IPS DF 6.9 (cell line): ENCODE measurements at regions not wholly inside any gene's neighbourhood (a gene's known extent, or its start where the extent isn't known, plus 50 kb on each side); places are given as distances from the start of the nearest gene placed in this dataset.

Experiments
- DNase-seq: peaks from one replicate; pipeline ENCODE4 v3.0.0-alpha.2; 2013; ENCODE audit warnings: low read depth, low spot score
- H3K27ac ChIP-seq: one replicate; pipeline ENCODE4 v1.5.1; 2013; ENCODE audit warnings: low read length, control low read depth
- H3K27me3 ChIP-seq: 2 replicates; pipeline ENCODE4 v1.6.1; 2013; ENCODE audit warnings: mild to moderate bottlenecking, low read length; ENCODE audit not compliant: control insufficient read depth, insufficient read depth
- H3K36me3 ChIP-seq: 2 replicates; pipeline ENCODE4 v1.6.1; 2013; ENCODE audit warnings: low read length; ENCODE audit not compliant: control insufficient read depth, insufficient read depth
- H3K4me1 ChIP-seq: 2 replicates; pipeline ENCODE4 v1.6.1; 2013; ENCODE audit warnings: low read length; ENCODE audit not compliant: control insufficient read depth, insufficient read depth
- H3K4me3 ChIP-seq: 2 replicates; pipeline ENCODE4 v1.5.1; 2013; ENCODE audit warnings: mild to moderate bottlenecking, low read length
- H3K9me3 ChIP-seq: 2 replicates; pipeline ENCODE4 v1.6.1; 2013; ENCODE audit warnings: low read length, inconsistent platforms; ENCODE audit not compliant: control insufficient read depth, insufficient read depth
- whole genome bisulfite sequencing: extraction: QIAGEN DNeasy Blood & Tissue Kit; methylation state at CpG from one replicate; pipeline ENCODE4 v1.1.7; 2013; ENCODE audit warnings: mixed read lengths, missing lambda C conversion rate; ENCODE audit not compliant: insufficient read length, insufficient coverage; 5-methylcytosine and 5-hydroxymethylcytosine counted together

GRCh38 chr12:87388376-87388775, 640.8 kb downstream of the C12orf50 start:
- no peaks in the 10 kb centered on the region for H3K36me3 ChIP-seq
- no peak for DNase-seq
- WGBS, result no CpG with 5 or more reads among the region's 3 CpGs
- no peaks in the 10 kb centered on the region for H3K4me1 ChIP-seq
- no peaks in the 10 kb centered on the region for H3K9me3 ChIP-seq
- no peak overlapping the region for H3K4me3 ChIP-seq
- H3K27me3 ChIP-seq, result no peaks in the 10 kb centered on the region
- H3K27ac ChIP-seq, result no peak overlapping the region

GRCh38 chr12:87385322-87385721, 643.9 kb downstream of the C12orf50 start:
- Histone ChIP-seq H3K36me3 (no peaks in the 10 kb centered on the region), H3K27me3 (no peaks in the 10 kb centered on the region), H3K4me3 (no peak overlapping the region), H3K9me3 (no peaks in the 10 kb centered on the region), H3K27ac (no peak overlapping the region), H3K4me1 (no peaks in the 10 kb centered on the region)
- DNase-seq, result no peak

GRCh38 chr12:87384226-87384625, 645.0 kb downstream of the C12orf50 start:
- H3K4me1 ChIP-seq, result no peaks in the 10 kb centered on the region
- no CpG with 5 or more reads among the region's 3 CpGs for WGBS

GRCh38 chr12:87383680-87384079, 645.5 kb downstream of the C12orf50 start:
- no peak for DNase-seq
- no peaks in the 10 kb centered on the region for H3K27me3 ChIP-seq

More at GRCh38 chr12:87384226-87384625, 645.0 kb downstream of the C12orf50 start:
- Histone ChIP-seq H3K4me3 (no peak overlapping the region), H3K36me3 (no peaks in the 10 kb centered on the region), H3K27ac (no peak overlapping the region), H3K27me3 (no peaks in the 10 kb centered on the region), H3K9me3 (no peaks in the 10 kb centered on the region)
- no peak for DNase-seq

GRCh38 chr12:87382959-87383566, 646.1 kb downstream of the C12orf50 start:
- Histone ChIP-seq H3K4me3 (no peak overlapping the region), H3K27me3 (no peaks in the 10 kb centered on the region)
- WGBS, result no CpG with 5 or more reads among the region's 2 CpGs

More at GRCh38 chr12:87383680-87384079, 645.5 kb downstream of the C12orf50 start:
- H3K4me1 ChIP-seq, result no peaks in the 10 kb centered on the region
- H3K27ac ChIP-seq, result no peak overlapping the region
- H3K4me3 ChIP-seq, result no peak overlapping the region
- H3K9me3 ChIP-seq, result no peaks in the 10 kb centered on the region
- H3K36me3 ChIP-seq, result no peaks in the 10 kb centered on the region

GRCh38 chr12:87382436-87382835, 646.8 kb downstream of the C12orf50 start:
- Histone ChIP-seq H3K4me1 (no peaks in the 10 kb centered on the region), H3K4me3 (no peak overlapping the region), H3K9me3 (no peaks in the 10 kb centered on the region), H3K27me3 (no peaks in the 10 kb centered on the region), H3K36me3 (no peaks in the 10 kb centered on the region), H3K27ac (no peak overlapping the region)
- no CpG with 5 or more reads among the region's 2 CpGs for WGBS
- no peak for DNase-seq

More at GRCh38 chr12:87382959-87383566, 646.1 kb downstream of the C12orf50 start:
- no peaks in the 10 kb centered on the region for H3K4me1 ChIP-seq
- no peak for DNase-seq
- H3K36me3 ChIP-seq, result no peaks in the 10 kb centered on the region
- no peaks in the 10 kb centered on the region for H3K9me3 ChIP-seq
- no peak overlapping the region for H3K27ac ChIP-seq

GRCh38 chr12:87381742-87382141, 647.5 kb downstream of the C12orf50 start:
- Histone ChIP-seq H3K36me3 (no peaks in the 10 kb centered on the region), H3K9me3 (no peaks in the 10 kb centered on the region), H3K27me3 (no peaks in the 10 kb centered on the region), H3K27ac (no peak overlapping the region), H3K4me1 (no peaks in the 10 kb centered on the region), H3K4me3 (no peak overlapping the region)
- DNase-seq, result no peak
- WGBS, result no CpG with 5 or more reads among the region's 1 CpG

- Histone ChIP-seq H3K27me3 (no peaks in the 10 kb centered on the region), H3K9me3 (no peaks in the 10 kb centered on the region), H3K27ac (no peak overlapping the region), H3K36me3 (no peaks in the 10 kb centered on the region), H3K4me1 (no peaks in the 10 kb centered on the region), H3K4me3 (no peak overlapping the region)
- WGBS, result no CpG with 5 or more reads among the region's 2 CpGs
- no peak for DNase-seq
Observed at GRCh38 chr12:87378526-87378925, 650.7 kb downstream of the C12orf50 start.

- no peak overlapping the region for H3K27ac ChIP-seq
- DNase-seq, result no peak
- no peaks in the 10 kb centered on the region for H3K27me3 ChIP-seq
- WGBS, result no CpG with 5 or more reads among the region's 2 CpGs
- no peaks in the 10 kb centered on the region for H3K9me3 ChIP-seq
- H3K4me1 ChIP-seq, result no peaks in the 10 kb centered on the region
- no peaks in the 10 kb centered on the region for H3K36me3 ChIP-seq
- H3K4me3 ChIP-seq, result no peak overlapping the region
Observed at GRCh38 chr12:87376722-87377121, 652.5 kb downstream of the C12orf50 start.

GRCh38 chr12:87369161-87369560, 660.0 kb downstream of the C12orf50 start:
- Histone ChIP-seq H3K27me3 (no peaks in the 10 kb centered on the region), H3K9me3 (no peaks in the 10 kb centered on the region), H3K4me1 (no peaks in the 10 kb centered on the region), H3K36me3 (no peaks in the 10 kb centered on the region), H3K4me3 (no peak overlapping the region), H3K27ac (no peak overlapping the region)
- DNase-seq, result no peak
- no CpG with 5 or more reads among the region's 2 CpGs for WGBS

- DNase-seq, result no peak
- H3K36me3 ChIP-seq, result no peaks in the 10 kb centered on the region
- no peaks in the 10 kb centered on the region for H3K9me3 ChIP-seq
- H3K4me3 ChIP-seq, result no peak overlapping the region
- no peak overlapping the region for H3K27ac ChIP-seq
- no peaks in the 10 kb centered on the region for H3K27me3 ChIP-seq
- no peaks in the 10 kb centered on the region for H3K4me1 ChIP-seq
- no CpG with 5 or more reads among the region's 1 CpG for WGBS
Observed at GRCh38 chr12:87368259-87368658, 660.9 kb downstream of the C12orf50 start.
